H9 (cell line): ENCODE measurements at regions not wholly inside any gene's neighbourhood (a gene's known extent, or its start where the extent isn't known, plus 50 kb on each side); places are given as distances from the start of the nearest gene placed in this dataset.

Experiments
- DNase-seq: peaks from one replicate; pipeline ENCODE4 v3.0.0-alpha.2; 2017
- H2AFZ ChIP-seq: one replicate; pipeline ENCODE4 v1.6.1; 2013; ENCODE audit warnings: mild to moderate bottlenecking, low read length, control low read depth, moderate library complexity
- H2AK5ac ChIP-seq: 2 replicates; pipeline ENCODE4 v1.6.1; 2013; ENCODE audit warnings: low read length, control low read depth, mixed read lengths; ENCODE audit not compliant: insufficient read length
- H2BK120ac ChIP-seq: one replicate; pipeline ENCODE4 v1.6.1; 2013; ENCODE audit warnings: low read depth, mild to moderate bottlenecking, low read length, control low read depth, inconsistent platforms; ENCODE audit not compliant: poor library complexity, severe bottlenecking
- H2BK12ac ChIP-seq: 2 replicates; pipeline ENCODE4 v1.6.1; 2013; ENCODE audit warnings: low read length, control low read depth, mixed read lengths, low read depth; ENCODE audit not compliant: insufficient read length
- H2BK15ac ChIP-seq: 2 replicates; pipeline ENCODE4 v1.6.1; 2013; ENCODE audit warnings: low read depth, low read length, control low read depth
- H2BK20ac ChIP-seq: one replicate; pipeline ENCODE4 v1.6.1; 2013; ENCODE audit warnings: low read depth, mild to moderate bottlenecking, low read length, control low read depth, inconsistent platforms; ENCODE audit not compliant: poor library complexity, severe bottlenecking
- H2BK5ac ChIP-seq: 2 replicates; pipeline ENCODE4 v1.6.1; 2013; ENCODE audit warnings: low read length, control low read depth, mixed read lengths; ENCODE audit not compliant: insufficient read length
- H3K14ac ChIP-seq: 2 replicates; pipeline ENCODE4 v1.6.1; 2013; ENCODE audit warnings: low read length, control low read depth; ENCODE audit not compliant: insufficient read depth
- H3K18ac ChIP-seq: 2 replicates; pipeline ENCODE4 v1.6.1; 2013; ENCODE audit warnings: low read depth, mild to moderate bottlenecking, mixed read lengths, low read length, control low read depth; ENCODE audit not compliant: insufficient read length
- H3K23ac ChIP-seq: 2 replicates; pipeline ENCODE4 v1.6.1; 2013; ENCODE audit warnings: low read length, control low read depth, mixed read lengths, low read depth; ENCODE audit not compliant: insufficient read length
- H3K23me2 ChIP-seq: 2 replicates; pipeline ENCODE4 v1.6.1; 2013; ENCODE audit warnings: low read depth, mild to moderate bottlenecking, mixed read lengths, low read length, control low read depth; ENCODE audit not compliant: insufficient read length, poor library complexity, severe bottlenecking
- H3K27ac ChIP-seq: 2 replicates; pipeline ENCODE4 v1.5.1; 2013; ENCODE audit warnings: low read length, control low read depth, mixed read lengths, low read depth; ENCODE audit not compliant: insufficient read length
- H3K27me3 ChIP-seq: 2 replicates; pipeline ENCODE4 v1.6.1; 2013; ENCODE audit warnings: low read length, control low read depth, inconsistent platforms; ENCODE audit not compliant: insufficient read depth
- H3K4ac ChIP-seq: 2 replicates; pipeline ENCODE4 v1.6.1; 2013; ENCODE audit warnings: low read depth, mild to moderate bottlenecking, control low read depth, inconsistent platforms, low read length, moderate library complexity
- H3K4me1 ChIP-seq: 2 replicates; pipeline ENCODE4 v1.6.1; 2013; ENCODE audit warnings: low read length, control low read depth, inconsistent platforms; ENCODE audit not compliant: insufficient read depth
- H3K4me2 ChIP-seq: 2 replicates; pipeline ENCODE4 v1.6.1; 2013; ENCODE audit warnings: low read length, control low read depth, mixed read lengths; ENCODE audit not compliant: insufficient read length, insufficient read depth
- H3K56ac ChIP-seq: 2 replicates; pipeline ENCODE4 v1.6.1; 2013; ENCODE audit warnings: low read depth, mild to moderate bottlenecking, mixed read lengths, low read length, control low read depth; ENCODE audit not compliant: insufficient read length
- H3K79me1 ChIP-seq: 2 replicates; pipeline ENCODE4 v1.6.1; 2013; ENCODE audit warnings: low read depth, mild to moderate bottlenecking, moderate library complexity, low read length, control low read depth, inconsistent platforms; ENCODE audit not compliant: insufficient read depth, poor library complexity, severe bottlenecking
- H3K79me2 ChIP-seq: 2 replicates; pipeline ENCODE4 v1.6.1; 2013; ENCODE audit warnings: low read length, control low read depth, inconsistent platforms; ENCODE audit not compliant: insufficient read depth
- H3K9ac ChIP-seq: 2 replicates; pipeline ENCODE4 v1.6.1; 2013; ENCODE audit warnings: low read length, control low read depth, mixed read lengths; ENCODE audit not compliant: insufficient read length; ENCODE audit errors: extremely low read depth
- H3K9me3 ChIP-seq: one replicate; pipeline ENCODE4 v1.6.1; 2013; ENCODE audit warnings: low read depth, low read length, inconsistent platforms; ENCODE audit not compliant: control insufficient read depth
- H3T11ph ChIP-seq: one replicate; pipeline ENCODE4 v1.6.1; 2013; ENCODE audit warnings: mild to moderate bottlenecking, low read length, control low read depth, inconsistent platforms
- H4K20me1 ChIP-seq: one replicate; pipeline ENCODE4 v1.6.1; 2013; ENCODE audit not compliant: control insufficient read depth, insufficient read length, insufficient read depth
- H4K5ac ChIP-seq: 2 replicates; pipeline ENCODE4 v1.6.1; 2013; ENCODE audit warnings: low read depth, mild to moderate bottlenecking, mixed read lengths, low read length, control low read depth; ENCODE audit not compliant: insufficient read length
- H4K8ac ChIP-seq: replicated peaks from 2 replicates; pipeline ENCODE4 v1.6.1; 2013; ENCODE audit warnings: low read length, control low read depth, mixed read lengths, low read depth; ENCODE audit not compliant: insufficient read length
- H4K91ac ChIP-seq: 2 replicates; pipeline ENCODE4 v1.6.1; 2013; ENCODE audit warnings: low read depth, mild to moderate bottlenecking, moderate library complexity, mixed read lengths, low read length, control low read depth; ENCODE audit not compliant: insufficient read length
- H3K27ac Mint-ChIP-seq, 3 experiments: 2 replicates in 2 of 3; 3 replicates in 1 of 3; pipeline ENCODE4 v1.8.0; 2020 to 2021; ENCODE audit warnings: mixed read lengths in 3 of 3, mild to moderate bottlenecking in 1 of 3, moderate library complexity in 1 of 3
- H3K27me3 Mint-ChIP-seq: 2 replicates; pipeline ENCODE4 v1.8.0; 2021; ENCODE audit warnings: low read depth, mild to moderate bottlenecking, moderate library complexity, mixed read lengths
- H3K36me3 Mint-ChIP-seq, 3 experiments: 2 replicates in 2 of 3; 3 replicates in 1 of 3; pipeline ENCODE4 v1.8.0; 2020 to 2021; ENCODE audit warnings: low read depth in 3 of 3, mixed read lengths in 3 of 3; ENCODE audit not compliant: insufficient read depth in 1 of 3
- H3K4me1 Mint-ChIP-seq, 2 experiments: 2 replicates each; pipeline ENCODE4 v1.8.0; 2020; ENCODE audit warnings: mixed read lengths in 2 of 2
- H3K4me3 Mint-ChIP-seq, 2 experiments: 2 replicates in 1 of 2; 3 replicates in 1 of 2; pipeline ENCODE4 v1.8.0; 2020 to 2021; ENCODE audit warnings: mild to moderate bottlenecking in 2 of 2, mixed read lengths in 2 of 2, moderate library complexity in 1 of 2
- H3K9me3 Mint-ChIP-seq, 2 experiments: 2 replicates in 1 of 2; 3 replicates in 1 of 2; pipeline ENCODE4 v1.8.0; 2020; ENCODE audit warnings: mild to moderate bottlenecking in 2 of 2, mixed read lengths in 2 of 2, moderate library complexity in 1 of 2
- WGBS: extraction: QIAGEN DNeasy Blood & Tissue Kit; methylation state at CpG from one replicate; pipeline ENCODE4 v1.1.7; 2013; ENCODE audit warnings: missing lambda C conversion rate, low lambda C conversion rate, mixed read lengths; ENCODE audit not compliant: insufficient read length; ENCODE audit errors: extremely low coverage; 5-methylcytosine and 5-hydroxymethylcytosine counted together
- TF ChIP-seq, protein P1 (sequence below): fragments of 200-600 bp; sonication (generic); conservative IDR thresholded peaks from 3 replicates; pipeline ENCODE4 v1.8.0; 2021; ENCODE audit warnings: antibody characterized with exemption, mild to moderate bottlenecking

DNA sequence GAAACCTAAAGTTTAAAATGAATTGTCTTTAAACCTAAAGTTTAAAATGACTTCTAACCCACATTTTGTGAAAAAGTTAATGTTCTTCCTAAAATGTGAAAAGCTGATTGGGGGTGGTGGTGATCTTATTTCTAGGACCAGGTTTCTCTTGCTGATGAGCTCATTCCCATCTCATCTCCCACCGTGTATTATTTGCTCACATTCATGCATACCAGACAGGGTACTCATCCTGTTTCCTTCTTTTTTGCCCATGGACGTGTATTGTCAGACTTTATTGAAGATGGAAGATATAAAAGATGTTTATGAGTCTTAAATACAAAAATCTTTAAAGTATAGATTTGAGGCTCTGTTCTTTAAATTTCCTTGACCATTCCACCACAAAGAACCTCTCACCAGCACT is 70.1 kb upstream of the MPHOSPH6 start:
- H3K36me3 Mint-ChIP-seq: no peaks in the 10 kb centered on the region; a peak in 1 of 7 replicates
- H3K4ac ChIP-seq: no peak overlapping the region
- TF ChIP-seq, protein P1, sequence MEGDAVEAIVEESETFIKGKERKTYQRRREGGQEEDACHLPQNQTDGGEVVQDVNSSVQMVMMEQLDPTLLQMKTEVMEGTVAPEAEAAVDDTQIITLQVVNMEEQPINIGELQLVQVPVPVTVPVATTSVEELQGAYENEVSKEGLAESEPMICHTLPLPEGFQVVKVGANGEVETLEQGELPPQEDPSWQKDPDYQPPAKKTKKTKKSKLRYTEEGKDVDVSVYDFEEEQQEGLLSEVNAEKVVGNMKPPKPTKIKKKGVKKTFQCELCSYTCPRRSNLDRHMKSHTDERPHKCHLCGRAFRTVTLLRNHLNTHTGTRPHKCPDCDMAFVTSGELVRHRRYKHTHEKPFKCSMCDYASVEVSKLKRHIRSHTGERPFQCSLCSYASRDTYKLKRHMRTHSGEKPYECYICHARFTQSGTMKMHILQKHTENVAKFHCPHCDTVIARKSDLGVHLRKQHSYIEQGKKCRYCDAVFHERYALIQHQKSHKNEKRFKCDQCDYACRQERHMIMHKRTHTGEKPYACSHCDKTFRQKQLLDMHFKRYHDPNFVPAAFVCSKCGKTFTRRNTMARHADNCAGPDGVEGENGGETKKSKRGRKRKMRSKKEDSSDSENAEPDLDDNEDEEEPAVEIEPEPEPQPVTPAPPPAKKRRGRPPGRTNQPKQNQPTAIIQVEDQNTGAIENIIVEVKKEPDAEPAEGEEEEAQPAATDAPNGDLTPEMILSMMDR: no peak
- H3K79me2 ChIP-seq: no peaks in the 10 kb centered on the region
- no peak overlapping the region for H3K4me3 Mint-ChIP-seq
- no peaks in the 10 kb centered on the region for H3K23me2 ChIP-seq
- no peaks in the 10 kb centered on the region for H3K4me1 ChIP-seq
- no peak overlapping the region for H2BK20ac ChIP-seq
- no peak overlapping the region for H4K8ac ChIP-seq
- peaks cover 12 to 13% of the 10 kb centered on the region in 2 experiments for H3K4me1 Mint-ChIP-seq
- no peak overlapping the region for H3K56ac ChIP-seq
- H3K4me2 ChIP-seq: no peak overlapping the region
- no peak overlapping the region for H4K91ac ChIP-seq
- H3K9ac ChIP-seq: no peak overlapping the region
- H4K5ac ChIP-seq: no peak overlapping the region
- H3K27ac ChIP-seq: no peak overlapping the region
- no peak overlapping the region for H3K14ac ChIP-seq
- H3K27me3 Mint-ChIP-seq: peaks cover 5% of the 10 kb centered on the region
- H2BK12ac ChIP-seq: no peak overlapping the region
- H2AK5ac ChIP-seq: no peak overlapping the region
- H3K9me3 ChIP-seq: no peaks in the 10 kb centered on the region
- no CpG with 5 or more reads among the region's 2 CpGs for WGBS
- no peaks in the 10 kb centered on the region for H4K20me1 ChIP-seq
- H2BK15ac ChIP-seq: no peak overlapping the region
- no peak overlapping the region for H2BK120ac ChIP-seq
- no peak overlapping the region for H3K23ac ChIP-seq
- H3K18ac ChIP-seq: no peak overlapping the region
- no peak overlapping the region for H2BK5ac ChIP-seq
- no peak for DNase-seq
- no peak overlapping the region for H3T11ph ChIP-seq
- no peak overlapping the region for H2AFZ ChIP-seq
- no peaks in the 10 kb centered on the region for H3K79me1 ChIP-seq
- H3K9me3 Mint-ChIP-seq: peaks cover 6 to 9% of the 10 kb centered on the region in 2 experiments; a peak in 3 of 5 replicates
- H3K27ac Mint-ChIP-seq: no peak overlapping the region
- H3K27me3 ChIP-seq: no peaks in the 10 kb centered on the region
